GM12878 (cell line): ENCODE measurements at regions not wholly inside any gene's neighbourhood (a gene's known extent, or its start where the extent isn't known, plus 50 kb on each side); places are given as distances from the start of the nearest gene placed in this dataset.

Experiments
- ATAC-seq: fragments of 200-7000 bp; cut with Tn5 transposase; 3 replicates; pipeline ENCODE4 v1.9.1; 2020; ENCODE audit warnings: mild to moderate bottlenecking, moderate library complexity
- BruUV-seq: library from RNA; stranded (reverse); fragments of 400-500 nt; replicated peaks from 2 replicates; lab custom pipeline; 2021; lab: Mats Ljungman, UMichigan
- CTCF ChIA-PET: fragments of 300-600 bp; sonication (Branson Sonifier 250); formaldehyde crosslinking; extraction: SDS; loops from one replicate; lab custom pipeline; 2021; ENCODE audit warnings: inconsistent platforms; lab: Yijun Ruan, JAX
- POLR2A ChIA-PET: fragments of 350-600 bp; formaldehyde crosslinking; extraction: SDS; loops from one replicate; lab custom pipeline; 2021; ENCODE audit warnings: inconsistent platforms; lab: Charles Lee
- RAD21 ChIA-PET: fragments of 300-600 bp; sonication (Branson Sonifier 250); formaldehyde crosslinking; loops from one replicate; lab custom pipeline; 2023; ENCODE audit warnings: antibody characterized with exemption; ENCODE audit not compliant: unreplicated experiment; lab: Charles Lee
- SMC1A ChIA-PET: fragments of 300-600 bp; sonication (Branson Sonifier 250); formaldehyde crosslinking; loops from one replicate; lab custom pipeline; 2023; ENCODE audit not compliant: unreplicated experiment, uncharacterized antibody; lab: Charles Lee
- DNase-seq: peaks from one replicate; pipeline ENCODE4 v3.0.0-alpha.2; 2011; ENCODE audit warnings: low read depth, low spot score
- FAIRE-seq: peaks from 3 replicates; lab custom pipeline; 2011; peaks lifted over from hg19 to GRCh38; lab: Jason Lieb, UNC
- H2AFZ ChIP-seq: 2 replicates; pipeline ENCODE4 v1.6.0; 2011; ENCODE audit warnings: low read depth, low read length, control low read depth; ENCODE audit not compliant: control insufficient read depth
- H3K27ac ChIP-seq: 2 replicates; pipeline ENCODE4 v1.5.1; 2011; ENCODE audit warnings: control low read depth; ENCODE audit not compliant: control insufficient read depth, insufficient read depth
- H3K27me3 ChIP-seq, 2 experiments: replicated peaks in 1 of 2; 2 replicates each; pipeline versions ENCODE4 v1.6.0 to v1.6.1; 2011; ENCODE audit warnings: low read length in 1 of 2; ENCODE audit not compliant: control insufficient read depth in 2 of 2, insufficient read depth in 2 of 2
- H3K36me3 ChIP-seq, 2 experiments: 2 replicates each; pipeline ENCODE4 v1.5.1; 2011; ENCODE audit warnings: low read length in 1 of 2; ENCODE audit not compliant: control insufficient read depth in 2 of 2, insufficient read depth in 2 of 2
- H3K4me1 ChIP-seq: 2 replicates; pipeline ENCODE4 v1.6.1; 2011; ENCODE audit warnings: mild to moderate bottlenecking, low read length, moderate library complexity, mixed read lengths; ENCODE audit not compliant: control insufficient read depth, insufficient read depth
- H3K4me2 ChIP-seq: 2 replicates; pipeline ENCODE4 v1.6.0; 2011; ENCODE audit warnings: control low read depth; ENCODE audit not compliant: control insufficient read depth, insufficient read depth
- H3K4me3 ChIP-seq: fragments of 200-600 bp; sonication (generic); 2 replicates; pipeline ENCODE4 v1.5.1; 2016
- H3K79me2 ChIP-seq: 2 replicates; pipeline ENCODE4 v1.6.0; 2011; ENCODE audit warnings: low read length; ENCODE audit not compliant: control insufficient read depth, insufficient read depth
- H3K9ac ChIP-seq: 2 replicates; pipeline ENCODE4 v1.8.0; 2011; ENCODE audit warnings: low read length, control low read depth, mixed read lengths; ENCODE audit not compliant: control insufficient read depth, insufficient read depth
- H3K9me3 ChIP-seq: replicated peaks from 3 replicates; pipeline ENCODE4 v1.5.1; 2011; ENCODE audit warnings: mild to moderate bottlenecking, low read length; ENCODE audit not compliant: control insufficient read depth, insufficient read depth
- H4K20me1 ChIP-seq: 2 replicates; pipeline ENCODE4 v1.6.0; 2011; ENCODE audit not compliant: control insufficient read depth, insufficient read depth
- BACH1 ChIP-seq: fragments of 450-650 bp; IDR thresholded peaks from 2 replicates; pipeline ENCODE4 v1.6.1; 2017; ENCODE audit warnings: mild to moderate bottlenecking, borderline replicate concordance
- BCL11A ChIP-seq: IDR thresholded peaks from 2 replicates; pipeline ENCODE4 v1.6.1; 2011; ENCODE audit warnings: low read depth, low read length
- E4F1 ChIP-seq: fragments of 450-650 bp; IDR thresholded peaks from 2 replicates; pipeline ENCODE4 v1.6.1; 2018; ENCODE audit warnings: borderline replicate concordance, mild to moderate bottlenecking; ENCODE audit not compliant: partially characterized antibody
- ETV6 ChIP-seq, 2 experiments: fragments of 450-650 bp in 1 of 2; IDR thresholded peaks in 1 of 2; conservative IDR thresholded peaks in 1 of 2; 2 replicates each; pipeline ENCODE4 v1.6.1; 2014; ENCODE audit warnings: antibody characterized with exemption in 1 of 2, borderline replicate concordance in 1 of 2, low read depth in 1 of 2, mild to moderate bottlenecking in 1 of 2, moderate library complexity in 1 of 2
- IRF3 ChIP-seq: fragments of 450-650 bp; IDR thresholded peaks from 2 replicates; pipeline ENCODE4 v1.6.1; 2014; ENCODE audit warnings: mild to moderate bottlenecking
- NKRF ChIP-seq: fragments of 450-650 bp; conservative IDR thresholded peaks from 2 replicates; pipeline ENCODE4 v1.6.1; 2017; ENCODE audit warnings: mild to moderate bottlenecking, moderate library complexity
- PAX8 ChIP-seq: fragments of 450-650 bp; IDR thresholded peaks from 2 replicates; pipeline ENCODE4 v1.6.1; 2017; ENCODE audit warnings: mild to moderate bottlenecking, moderate library complexity
- POLR2A ChIP-seq: IDR thresholded peaks from 2 replicates; pipeline ENCODE4 v1.6.1; 2011; ENCODE audit warnings: low read depth, mild to moderate bottlenecking, low read length
- RB1 ChIP-seq: fragments of 450-650 bp; formaldehyde crosslinking; IDR thresholded peaks from 2 replicates; pipeline ENCODE4 v1.6.1; 2017; ENCODE audit warnings: mild to moderate bottlenecking, borderline replicate concordance
- RELA ChIP-seq: fragments of 450-650 bp; IDR thresholded peaks from 2 replicates; pipeline ENCODE4 v1.8.0; 2014; ENCODE audit warnings: borderline replicate concordance; ENCODE audit not compliant: partially characterized antibody
- SREBF2 ChIP-seq: IDR thresholded peaks from 2 replicates; pipeline ENCODE4 v1.6.1; 2012; ENCODE audit warnings: mild to moderate bottlenecking, low read length
- STAT3 ChIP-seq: IDR thresholded peaks from 2 replicates; pipeline ENCODE4 v1.6.1; 2011; ENCODE audit warnings: low read depth, low read length, improper control_type of control experiment
- TARDBP ChIP-seq: IDR thresholded peaks from 2 replicates; pipeline ENCODE4 v1.6.1; 2016; ENCODE audit warnings: borderline replicate concordance
- USF1 ChIP-seq: IDR thresholded peaks from 2 replicates; pipeline ENCODE4 v1.6.1; 2011; ENCODE audit warnings: borderline replicate concordance, low read depth, mild to moderate bottlenecking, moderate library complexity, mixed read lengths, low read length; ENCODE audit not compliant: insufficient read depth; ENCODE audit errors: extremely low read length
- ZNF622 ChIP-seq: fragments of 450-650 bp; IDR thresholded peaks from 2 replicates; pipeline ENCODE4 v1.6.1; 2017; ENCODE audit warnings: mild to moderate bottlenecking, inconsistent platforms
- WGBS: methylation state at CpG from one replicate; pipeline ENCODE4 v1.1.6; 2016; ENCODE audit warnings: low lambda C conversion rate; ENCODE audit not compliant: insufficient replicate concordance, insufficient coverage; ENCODE audit errors: missing lambda C conversion rate; 5-methylcytosine and 5-hydroxymethylcytosine counted together
- in situ Hi-C: fragments of 300-500 bp; cut with MboI; formaldehyde crosslinking; loops from 9 replicates; pipeline ENCODE4 v1.14.3; 2018; ENCODE audit warnings: mixed read lengths
- intact Hi-C: fragments of 100-400 bp; cut with micrococcal nuclease; formaldehyde crosslinking; loops from one replicate; pipeline ENCODE4 v1.14.2; 2022; ENCODE audit not compliant: unreplicated experiment

- TF ChIP-seq IRF3 (no peak), SREBF2 (no peak), STAT3 (no peak), ETV6 (conservative IDR thresholded peaks at IDR 0.05 in 1 of 2, IDR thresholded peaks at IDR 0.05 in 1 of 2; ENCODE audit: borderline replicate concordance in 1 of 2, low read depth in 1 of 2) (no peak), NKRF (no peak)
Measured at GRCh38 chr1:164928232-164928812, 369.3 kb downstream of the PBX1 start (continued).

GRCh38 chr1:164926107-164926506 lies 367.1 kb downstream of the PBX1 start:
- 0% methylated on average over 2 of the region's 2 CpGs for WGBS

More at GRCh38 chr1:164926107-164926506, 367.1 kb downstream of the PBX1 start:
- Histone ChIP-seq H3K4me1 (no peaks in the 10 kb centered on the region), H3K4me2 (no peak overlapping the region), H3K9me3 (no peaks in the 10 kb centered on the region), H4K20me1 (no peaks in the 10 kb centered on the region), H3K9ac (no peak overlapping the region), H3K27ac (no peak overlapping the region), H3K79me2 (no peaks in the 10 kb centered on the region), H3K27me3 (no peaks in the 10 kb centered on the region), H3K4me3 (no peak overlapping the region), H2AFZ (no peak overlapping the region), H3K36me3 (no peaks in the 10 kb centered on the region)
- intact Hi-C loops: no loop called here
- TF ChIP-seq POLR2A: no peak
- no peak for TF ChIP-seq ZNF622
- no peak for TF ChIP-seq PAX8
- TF ChIP-seq BCL11A: no peak
- no peak for TF ChIP-seq RB1
- TF ChIP-seq RELA: no peak
- no peak for TF ChIP-seq TARDBP
- TF ChIP-seq USF1: no peak
- no peak for TF ChIP-seq BACH1
- no peak for TF ChIP-seq E4F1
- DNase-seq (no peak), ATAC-seq (no peak), FAIRE-seq (no peak)
- ChIA-PET CTCF (interaction anchor here (1.1 kb wide), 1 partner anchor 13 kb away, joined by 3 read pairs; no protein-coding TSS in a partner anchor), RAD21 (no interaction called here), POLR2A (no interaction called here), SMC1A (no interaction called here)
- in situ Hi-C loops: no loop called here
- no TSS peak for BruUV-seq
